ENCODE measurements at regions not wholly inside any gene's neighbourhood (a gene's known extent, or its start where the extent isn't known, plus 50 kb on each side); places are given as distances from the start of the nearest gene placed in this dataset.

DNA sequence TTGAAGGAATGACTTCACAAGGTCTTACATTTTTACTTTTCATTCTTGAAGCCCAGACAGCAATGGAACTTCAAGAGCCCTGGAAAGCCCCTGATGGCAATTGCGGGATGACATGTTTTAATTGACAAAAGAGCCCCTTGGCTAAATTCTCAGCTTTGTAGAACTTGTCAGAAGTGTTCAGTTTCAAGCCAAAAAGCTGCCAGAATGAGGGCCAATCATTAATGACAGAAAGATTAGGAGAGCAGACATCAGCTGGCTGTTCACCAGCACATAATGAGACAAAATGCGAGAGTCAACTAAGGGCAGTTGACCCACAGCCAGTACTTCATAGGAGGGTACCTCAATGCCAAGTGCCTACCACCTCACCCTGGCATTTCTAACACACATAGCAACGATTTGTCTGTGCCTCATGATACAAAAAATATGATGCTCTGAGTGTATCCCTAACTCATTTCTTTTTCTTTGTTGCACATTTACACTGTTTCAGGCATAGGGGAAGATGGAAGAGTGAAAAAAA, 243.1 kb downstream of the MYLK4 start:
- Histone ChIP-seq H3K4me3 (ENCODE audit: low read length) (no peak overlapping the region), H3K4me1 (ENCODE audit: insufficient read depth, low read length) (peaks cover 7% of the 10 kb centered on the region), H3K9me3 (ENCODE audit: low read depth, low read length) (no peaks in the 10 kb centered on the region), H3K27me3 (ENCODE audit: insufficient read depth, low read length) (peaks cover 28% of the 10 kb centered on the region)

DNA sequence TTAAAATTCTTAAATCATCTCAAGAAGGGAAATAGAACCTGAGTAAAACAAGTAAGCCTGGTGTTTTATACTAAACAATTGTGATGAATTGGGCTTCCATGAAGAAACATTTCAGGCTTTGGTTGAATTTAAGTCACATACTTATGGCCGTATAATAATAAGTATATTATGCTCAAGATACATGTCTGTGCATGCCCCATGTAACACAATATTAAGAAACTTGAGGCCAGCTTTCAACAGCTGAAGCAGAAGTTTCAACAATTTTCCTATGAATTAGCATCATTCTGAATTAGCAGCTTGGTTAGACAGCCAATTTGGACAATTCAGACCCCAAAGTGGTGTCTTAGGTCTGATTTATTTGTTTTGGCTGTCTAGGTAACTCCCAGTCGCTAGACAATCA, 243.7 kb downstream of the MYLK4 start:
- Histone ChIP-seq H3K27me3 (ENCODE audit: insufficient read depth, low read length) (peaks cover 28% of the 10 kb centered on the region), H3K9me3 (ENCODE audit: low read depth, low read length) (no peaks in the 10 kb centered on the region), H3K4me1 (ENCODE audit: insufficient read depth, low read length) (peaks cover 7% of the 10 kb centered on the region), H3K4me3 (ENCODE audit: low read length) (no peak overlapping the region)

DNA sequence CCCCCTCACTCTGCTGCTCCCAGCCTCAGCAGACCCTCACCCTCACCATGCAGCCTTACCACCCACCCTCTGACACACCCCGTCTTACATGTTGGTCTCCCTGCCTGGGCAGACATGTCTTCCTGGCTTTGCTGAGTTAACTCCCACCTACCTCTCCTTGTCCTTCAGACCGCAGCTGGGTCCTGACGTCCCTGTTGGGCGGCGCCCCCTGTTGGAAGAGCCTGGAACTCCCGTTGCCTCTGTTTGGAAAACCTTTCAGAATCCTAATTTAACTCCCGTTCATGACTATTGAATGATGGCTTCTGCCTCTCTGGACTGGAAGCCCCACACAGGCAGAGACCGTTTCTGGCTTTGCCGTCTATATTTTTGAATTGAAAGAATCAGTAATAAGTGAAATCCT, 245.1 kb downstream of the MYLK4 start:
- peaks cover 7% of the 10 kb centered on the region for H3K4me1 ChIP-seq (ENCODE audit: insufficient read depth, low read length)
- peaks cover 28% of the 10 kb centered on the region for H3K27me3 ChIP-seq (ENCODE audit: insufficient read depth, low read length)
- H3K4me3 ChIP-seq (ENCODE audit: low read length), result no peak overlapping the region
- no peaks in the 10 kb centered on the region for H3K9me3 ChIP-seq (ENCODE audit: low read depth, low read length)

DNA sequence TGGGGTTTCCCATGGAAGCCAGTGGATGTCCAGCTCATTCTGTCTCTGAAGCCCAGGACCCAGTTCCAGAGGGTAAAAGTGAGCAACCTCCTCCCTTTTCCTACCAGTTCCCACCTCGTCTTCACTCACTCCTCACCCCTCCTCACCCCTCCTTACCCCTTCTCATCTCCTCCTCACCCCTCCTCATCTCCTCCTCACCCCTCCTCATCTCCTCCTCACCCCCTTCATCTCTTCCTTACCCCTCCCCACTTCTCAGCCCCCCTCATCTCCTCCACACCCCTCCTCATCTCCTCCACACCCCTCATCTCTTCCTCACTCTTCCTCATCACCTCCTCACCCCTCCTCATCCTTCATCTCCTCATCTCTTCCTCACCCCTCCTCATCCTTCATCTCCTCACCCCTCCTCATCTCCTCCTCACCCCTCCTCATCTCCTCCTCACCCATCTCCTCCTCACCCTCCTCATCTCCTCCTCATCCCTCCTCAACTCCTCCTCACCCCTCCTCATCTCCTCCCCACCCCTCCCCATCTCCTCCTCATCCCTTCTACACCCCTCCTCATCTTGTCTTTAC, 246.1 kb downstream of the MYLK4 start:
- Histone ChIP-seq H3K9me3 (ENCODE audit: low read depth, low read length) (no peaks in the 10 kb centered on the region), H3K4me3 (ENCODE audit: low read length) (no peak overlapping the region), H3K27me3 (ENCODE audit: insufficient read depth, low read length) (peaks cover 28% of the 10 kb centered on the region), H3K4me1 (ENCODE audit: insufficient read depth, low read length) (peaks cover 7% of the 10 kb centered on the region)

DNA sequence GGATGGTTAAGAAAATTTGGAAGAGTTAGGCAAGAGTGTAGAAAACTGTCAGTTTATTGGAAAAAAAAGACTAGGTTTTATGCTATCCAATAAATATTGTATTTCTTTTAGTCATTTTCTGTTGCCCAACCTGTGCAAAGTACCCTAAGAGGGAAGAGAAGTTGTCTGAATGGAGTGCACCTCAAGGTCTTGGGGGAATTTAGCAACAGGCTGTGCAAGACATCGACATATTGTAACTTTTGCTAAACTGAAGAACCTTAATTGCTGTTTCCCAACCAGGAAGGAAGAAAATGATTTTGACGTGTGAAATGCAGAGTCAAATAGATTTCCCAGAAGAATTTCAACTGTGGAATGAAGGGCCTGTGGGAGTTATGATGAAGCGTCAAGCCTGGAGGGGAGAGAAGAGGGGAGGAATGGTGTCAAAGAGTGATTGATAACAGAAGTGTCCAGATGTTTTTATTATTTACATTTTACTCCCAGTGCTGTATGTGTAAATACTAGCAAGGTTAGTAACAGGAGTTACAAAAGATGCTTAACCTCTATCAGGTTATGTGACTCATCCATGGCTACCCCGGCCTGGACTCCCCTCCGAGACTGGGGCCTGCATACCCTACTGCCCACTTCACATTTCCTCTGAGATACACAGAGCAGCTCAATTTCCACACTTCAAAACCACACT, 246.8 kb downstream of the MYLK4 start:
- peaks cover 23% of the 10 kb centered on the region for H3K27me3 ChIP-seq (ENCODE audit: insufficient read depth, low read length)
- H3K9me3 ChIP-seq (ENCODE audit: low read depth, low read length), result no peaks in the 10 kb centered on the region
- H3K4me1 ChIP-seq (ENCODE audit: insufficient read depth, low read length), result peaks cover 7% of the 10 kb centered on the region
- no peak overlapping the region for H3K4me3 ChIP-seq (ENCODE audit: low read length)

DNA sequence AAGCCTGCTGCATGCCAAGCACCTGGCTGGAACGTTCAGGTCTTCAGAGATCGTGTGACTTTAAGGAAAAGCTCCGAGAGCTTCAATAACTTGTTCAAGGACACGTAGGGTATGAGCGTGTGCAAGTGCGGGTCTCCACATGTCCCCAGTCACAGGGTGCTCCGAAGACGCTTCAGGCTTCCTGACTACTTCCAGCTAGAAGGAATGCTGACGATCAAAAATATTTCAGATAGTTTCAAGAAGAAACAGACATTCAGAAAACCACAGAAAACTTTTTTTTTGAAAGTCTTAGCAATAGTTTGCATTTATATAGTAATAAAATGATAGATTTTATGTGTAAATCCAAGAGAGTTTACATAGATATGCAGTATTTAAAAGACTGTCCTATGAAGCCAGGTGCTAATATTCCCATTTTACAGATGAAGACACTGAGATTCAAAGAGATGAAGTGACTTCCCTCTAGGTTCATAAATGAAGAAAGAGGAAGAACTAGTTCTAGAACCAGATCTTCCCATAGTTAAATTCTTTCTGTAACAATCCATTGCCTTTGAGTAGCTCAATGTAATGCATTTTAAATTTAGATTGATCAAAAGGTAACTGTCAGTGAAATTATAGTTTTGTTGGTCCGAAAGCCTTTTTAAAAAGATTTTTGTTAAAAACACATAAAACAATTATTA, 247.6 kb downstream of the MYLK4 start:
- no peaks in the 10 kb centered on the region for H3K9me3 ChIP-seq (ENCODE audit: low read depth, low read length)
- peaks cover 19% of the 10 kb centered on the region for H3K27me3 ChIP-seq (ENCODE audit: insufficient read depth, low read length)
- no peak overlapping the region for H3K4me3 ChIP-seq (ENCODE audit: low read length)
- peaks cover 7% of the 10 kb centered on the region for H3K4me1 ChIP-seq (ENCODE audit: insufficient read depth, low read length)

DNA sequence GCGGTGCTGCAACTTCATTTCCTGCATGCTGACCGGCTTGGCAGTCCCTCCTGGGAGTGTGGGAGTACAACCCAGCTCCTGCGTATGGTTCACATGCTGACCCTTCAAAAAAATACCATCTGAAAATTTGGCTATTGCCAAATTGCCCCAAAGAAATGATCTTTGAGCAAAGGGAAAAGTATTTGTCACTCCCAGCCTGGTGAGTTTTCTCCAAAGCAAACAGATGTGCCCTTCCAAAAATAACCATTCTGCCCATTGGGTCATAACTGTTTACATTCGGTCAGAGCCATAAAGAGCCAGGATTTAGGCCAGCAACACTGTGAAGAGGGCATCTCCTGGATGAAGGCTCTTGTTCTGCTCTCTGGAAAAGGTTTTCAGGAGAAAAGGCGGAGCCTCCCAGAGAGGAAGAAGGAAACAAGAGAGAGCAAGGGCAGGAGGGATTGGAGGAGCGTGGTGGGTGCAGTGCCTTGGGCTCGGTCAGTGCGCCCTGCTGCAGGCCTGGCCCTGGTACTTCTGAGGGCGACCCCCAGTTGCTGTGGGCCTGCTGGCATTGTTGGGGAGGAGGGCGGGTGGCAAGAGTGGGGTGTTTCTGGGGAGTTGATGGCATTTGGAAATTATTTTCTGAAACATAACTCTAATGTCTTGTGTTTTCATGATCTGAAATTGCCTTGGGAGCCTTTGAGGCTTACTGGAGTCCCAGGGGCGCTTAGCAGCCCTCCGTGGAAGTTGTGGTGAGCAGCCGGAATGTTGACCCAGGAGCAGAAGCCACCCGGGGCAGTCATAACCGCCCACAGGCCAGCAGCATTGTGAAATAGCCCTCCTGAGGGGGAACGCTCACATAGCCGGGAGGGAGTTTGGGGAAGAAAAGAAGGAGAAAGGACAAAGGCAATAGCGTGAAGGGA, 248.4 kb downstream of the MYLK4 start:
- Histone ChIP-seq H3K4me3 (ENCODE audit: low read length) (no peak overlapping the region), H3K27me3 (ENCODE audit: insufficient read depth, low read length) (peaks cover 11% of the 10 kb centered on the region), H3K4me1 (ENCODE audit: insufficient read depth, low read length) (peaks cover 7% of the 10 kb centered on the region), H3K9me3 (ENCODE audit: low read depth, low read length) (no peaks in the 10 kb centered on the region)

DNA sequence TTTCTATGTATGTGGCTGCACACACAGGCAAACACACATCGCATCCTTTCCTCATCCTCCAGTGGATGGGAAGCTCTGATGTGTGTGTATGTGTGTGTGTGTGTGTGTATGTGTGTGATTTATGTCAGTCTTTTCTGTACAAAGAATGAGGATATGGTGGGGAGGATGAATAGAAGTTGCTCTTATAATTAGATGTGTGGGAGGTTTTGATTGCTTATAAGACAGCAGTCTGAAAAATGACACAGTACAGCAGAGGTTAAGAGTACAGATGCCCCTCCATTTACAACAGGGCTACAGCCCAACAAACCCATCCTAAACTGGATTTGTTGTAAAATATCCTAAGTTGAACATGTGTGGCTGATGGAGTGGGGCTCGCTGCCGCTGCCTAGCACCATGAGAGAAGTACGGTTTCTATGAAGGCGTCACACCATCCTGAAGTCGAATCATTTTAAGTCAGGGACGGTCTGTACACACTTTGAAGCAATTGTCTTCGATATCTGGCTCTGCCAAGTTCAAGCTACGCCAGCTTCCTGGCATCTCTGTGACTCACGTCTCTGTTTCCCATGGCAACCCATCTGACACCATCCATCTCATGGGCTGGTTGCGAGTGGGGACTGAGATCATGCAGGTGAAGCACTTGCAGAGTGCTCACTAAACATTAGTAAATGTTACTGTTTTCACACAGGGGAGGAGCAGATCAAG, 252.6 kb downstream of the MYLK4 start:
- no peaks in the 10 kb centered on the region for H3K4me1 ChIP-seq (ENCODE audit: insufficient read depth, low read length)
- H3K4me3 ChIP-seq (ENCODE audit: low read length), result no peak overlapping the region
- no peaks in the 10 kb centered on the region for H3K9me3 ChIP-seq (ENCODE audit: low read depth, low read length)
- H3K27me3 ChIP-seq (ENCODE audit: insufficient read depth, low read length), result no peaks in the 10 kb centered on the region

DNA sequence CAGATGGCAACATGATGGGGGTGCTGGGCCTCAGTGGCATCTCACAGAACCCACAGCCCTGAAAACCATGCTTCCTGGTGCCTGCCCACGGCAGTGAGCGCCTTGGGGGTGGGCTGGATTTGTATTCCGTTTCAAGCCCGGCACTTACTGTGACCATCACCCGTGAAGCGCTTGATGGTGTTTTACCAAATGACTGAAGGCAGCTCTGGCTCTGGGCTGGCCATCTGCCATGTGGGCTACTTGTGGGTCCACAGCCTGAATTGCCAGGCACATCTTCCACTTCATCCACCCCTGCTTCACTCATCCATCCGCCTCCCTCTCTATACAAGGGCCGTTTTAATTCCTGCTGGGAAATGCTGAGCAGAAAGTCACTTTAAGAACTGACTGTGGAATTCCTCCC, 250.9 kb upstream of the GMDS start:
- H3K4me3 ChIP-seq (ENCODE audit: low read length), result no peak overlapping the region
- H3K4me1 ChIP-seq (ENCODE audit: insufficient read depth, low read length), result no peaks in the 10 kb centered on the region
- H3K27me3 ChIP-seq (ENCODE audit: insufficient read depth, low read length), result no peaks in the 10 kb centered on the region
- no peaks in the 10 kb centered on the region for H3K9me3 ChIP-seq (ENCODE audit: low read depth, low read length)

DNA sequence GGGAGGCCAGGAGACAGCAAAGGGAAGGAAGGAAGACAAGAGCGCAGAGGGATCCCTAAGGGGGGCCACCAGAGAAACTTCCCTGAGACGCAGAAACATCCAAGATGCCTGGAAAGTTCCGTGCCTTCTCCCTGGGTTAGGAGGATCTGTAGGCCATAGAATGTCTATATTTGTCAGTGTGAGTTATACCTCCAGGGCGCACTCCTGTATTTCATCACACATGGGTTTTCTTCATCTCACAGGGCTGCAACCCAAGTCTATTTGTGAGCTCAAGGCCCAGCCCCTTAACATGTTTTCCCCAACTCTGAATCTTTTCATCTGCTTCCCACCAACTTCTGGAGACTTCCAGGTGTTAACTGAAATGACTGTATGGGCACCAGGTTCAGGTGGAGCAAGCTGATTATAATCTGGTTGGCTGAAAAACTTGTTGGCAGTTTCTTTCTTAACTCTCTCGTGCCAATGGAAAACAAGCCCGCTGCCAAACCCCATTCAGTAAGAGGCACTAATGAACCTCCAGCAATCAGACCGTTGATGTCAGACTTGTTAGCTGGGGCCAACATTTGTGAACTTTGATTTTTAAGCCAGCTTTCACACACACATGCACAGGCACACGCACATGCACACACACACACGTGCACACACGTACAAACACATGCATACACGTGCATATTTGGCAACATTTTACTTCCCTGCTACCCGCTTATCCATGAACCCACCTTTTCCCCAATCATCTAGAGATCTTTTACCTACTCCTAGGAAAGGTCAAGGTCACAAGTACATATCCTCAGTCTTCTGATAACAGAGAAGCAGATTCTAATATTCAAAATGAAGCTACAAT, 247.5 kb upstream of the GMDS start:
- Histone ChIP-seq H3K27me3 (ENCODE audit: insufficient read depth, low read length) (no peaks in the 10 kb centered on the region), H3K4me1 (ENCODE audit: insufficient read depth, low read length) (no peaks in the 10 kb centered on the region), H3K9me3 (ENCODE audit: low read depth, low read length) (no peaks in the 10 kb centered on the region), H3K4me3 (ENCODE audit: low read length) (no peak overlapping the region)

DNA sequence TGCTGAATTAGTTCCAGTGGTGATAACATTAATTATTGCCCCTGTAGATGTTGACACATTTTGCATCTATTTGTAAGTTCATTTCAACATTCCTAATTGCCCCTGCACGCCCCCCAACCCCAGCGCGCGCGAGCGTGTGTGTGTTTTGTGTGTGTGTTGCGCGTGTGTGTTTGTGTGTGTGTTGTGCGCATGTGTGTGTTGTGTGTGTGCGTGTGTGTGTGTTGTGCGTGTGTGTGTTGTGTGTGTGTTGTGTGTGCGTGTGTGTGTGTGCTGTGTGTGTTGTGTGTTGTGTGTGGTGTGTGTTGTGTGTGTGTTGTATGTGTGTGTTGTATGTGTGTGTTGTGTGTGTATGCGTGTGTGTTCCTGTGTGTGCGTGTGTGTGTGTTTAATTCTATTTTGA, 245.7 kb upstream of the GMDS start:
- no peak overlapping the region for H3K4me3 ChIP-seq (ENCODE audit: low read length)
- H3K9me3 ChIP-seq (ENCODE audit: low read depth, low read length), result no peaks in the 10 kb centered on the region
- no peaks in the 10 kb centered on the region for H3K4me1 ChIP-seq (ENCODE audit: insufficient read depth, low read length)
- H3K27me3 ChIP-seq (ENCODE audit: insufficient read depth, low read length), result no peaks in the 10 kb centered on the region

DNA sequence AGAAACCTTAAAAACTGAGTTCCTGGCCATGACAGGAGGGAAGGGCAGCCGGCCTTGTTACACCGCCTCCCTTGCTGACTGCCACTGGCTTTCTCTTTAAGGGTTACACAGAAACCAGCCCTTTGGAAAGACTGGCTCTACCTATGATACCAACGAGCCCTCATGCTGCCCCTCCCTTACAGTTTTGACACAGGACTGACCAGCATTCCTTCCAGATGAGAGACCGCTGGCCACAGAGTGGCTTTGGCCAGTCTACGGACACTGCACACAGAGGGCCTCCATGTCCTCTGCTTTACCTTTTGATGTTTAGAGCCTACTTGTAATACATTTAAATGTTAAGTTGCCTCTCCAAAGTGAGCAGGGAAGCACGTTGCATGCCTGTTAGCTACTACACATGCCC, 243.2 kb upstream of the GMDS start:
- Histone ChIP-seq H3K4me1 (ENCODE audit: insufficient read depth, low read length) (no peaks in the 10 kb centered on the region), H3K27me3 (ENCODE audit: insufficient read depth, low read length) (no peaks in the 10 kb centered on the region), H3K9me3 (ENCODE audit: low read depth, low read length) (no peaks in the 10 kb centered on the region), H3K4me3 (ENCODE audit: low read length) (no peak overlapping the region)

DNA sequence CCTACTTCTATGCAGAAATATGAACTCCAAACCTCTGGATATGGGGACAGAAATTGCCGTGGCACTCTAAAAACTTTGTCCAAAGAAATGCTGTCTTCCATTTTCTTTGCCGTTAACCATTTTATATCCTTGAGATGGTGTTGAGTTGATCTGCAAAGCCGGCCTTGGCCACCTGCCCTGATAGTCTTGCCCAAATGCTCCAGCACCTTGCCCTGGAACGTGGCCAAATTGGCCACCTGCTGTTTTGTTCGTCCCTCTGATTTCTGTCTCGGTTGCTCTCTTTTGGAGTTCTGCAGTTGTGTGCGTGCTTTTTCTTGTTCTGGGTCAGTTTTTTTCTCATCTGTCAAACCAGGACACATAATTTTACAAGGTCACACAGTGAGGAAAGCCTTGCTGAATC, 239.7 kb upstream of the GMDS start:
- Histone ChIP-seq H3K4me3 (ENCODE audit: low read length) (no peak overlapping the region), H3K9me3 (ENCODE audit: low read depth, low read length) (no peaks in the 10 kb centered on the region), H3K4me1 (ENCODE audit: insufficient read depth, low read length) (peaks cover 5% of the 10 kb centered on the region), H3K27me3 (ENCODE audit: insufficient read depth, low read length) (no peaks in the 10 kb centered on the region)

DNA sequence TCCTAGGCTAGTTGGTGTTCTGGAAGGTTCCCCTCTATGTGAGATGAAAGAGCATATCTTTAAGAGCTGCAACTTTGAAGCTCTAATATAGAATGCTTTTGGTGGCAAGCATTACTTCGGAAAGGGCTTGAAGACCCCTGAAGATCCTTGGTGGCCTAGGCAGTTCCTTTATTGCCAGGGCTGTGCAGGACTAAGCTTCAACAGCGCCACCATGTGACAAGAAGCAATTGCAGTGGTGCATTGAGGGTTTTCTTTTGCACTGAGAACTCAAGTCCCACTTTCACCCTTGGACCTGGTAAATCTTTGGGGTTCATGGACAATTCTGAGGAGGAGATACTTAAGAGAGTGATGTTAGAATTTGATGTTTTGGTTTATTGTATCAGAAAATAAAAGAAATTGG, 237.4 kb upstream of the GMDS start:
- H3K4me1 ChIP-seq (ENCODE audit: insufficient read depth, low read length), result peaks cover 8% of the 10 kb centered on the region
- H3K27me3 ChIP-seq (ENCODE audit: insufficient read depth, low read length), result no peaks in the 10 kb centered on the region
- no peak overlapping the region for H3K4me3 ChIP-seq (ENCODE audit: low read length)
- no peaks in the 10 kb centered on the region for H3K9me3 ChIP-seq (ENCODE audit: low read depth, low read length)
